Testis (tissue), 2 donors: ENCODE measurements at regions not wholly inside any gene's neighbourhood (a gene's known extent, or its start where the extent isn't known, plus 50 kb on each side); places are given as distances from the start of the nearest gene placed in this dataset.

Source experiments
- DNase-seq: peaks from one replicate; pipeline ENCODE4 v3.0.0-alpha.2; 2019
- H3K27ac ChIP-seq, 2 donors: fragments of 200-600 bp; sonication (generic); one replicate each; pipeline ENCODE4 v1.5.1; 2019
- H3K27me3 ChIP-seq: fragments of 200-600 bp; sonication (generic); one replicate; pipeline ENCODE4 v1.5.1; 2019
- H3K36me3 ChIP-seq: fragments of 200-600 bp; sonication (generic); one replicate; pipeline ENCODE4 v1.5.1; 2017; ENCODE audit warnings: low read depth; ENCODE audit errors: missing control alignments
- H3K4me1 ChIP-seq: fragments of 200-600 bp; sonication (generic); one replicate; pipeline ENCODE4 v1.5.1; 2019
- H3K4me3 ChIP-seq, 2 donors: fragments of 200-600 bp; sonication (generic); one replicate each; pipeline ENCODE4 v1.5.1; 2017 to 2019
- H3K9me3 ChIP-seq: fragments of 200-600 bp; sonication (generic); one replicate; pipeline ENCODE4 v1.5.1; 2017
- POLR2A ChIP-seq: fragments of 450-650 bp; IDR thresholded peaks from one replicate; pipeline ENCODE4 v1.6.1; 2017; ENCODE audit warnings: antibody characterized with exemption, mild to moderate bottlenecking, moderate library complexity
- WGBS, 2 donors: methylation state at CpG; one replicate each; pipeline ENCODE4 v1.1.5; 2018; 5-methylcytosine and 5-hydroxymethylcytosine counted together
- intact Hi-C: fragments of 100-400 bp; cut with DNase I; formaldehyde crosslinking; loops from one replicate; pipeline ENCODE4 v1.15.1; 2023; ENCODE audit warnings: low total_unique reads
- TF ChIP-seq, protein P1 (sequence below), 3 experiments: fragments of 450-650 bp in 2 of 3; fragments of 200-600 bp in 1 of 3; sonication (generic) in 1 of 3; IDR thresholded peaks; one replicate each; pipeline ENCODE4 v1.5.1; 2016 to 2019; ENCODE audit warnings: antibody characterized with exemption in 3 of 3, mild to moderate bottlenecking in 2 of 3, moderate library complexity in 1 of 3

GRCh38 chr9:108654566-108654965 lies 201.2 kb downstream of the ACTL7B start:
- Histone ChIP-seq H3K27ac (no peak overlapping the region), H3K27me3 (no peaks in the 10 kb centered on the region), H3K36me3 (no peaks in the 10 kb centered on the region), H3K9me3 (no peaks in the 10 kb centered on the region), H3K4me3 (no peak overlapping the region), H3K4me1 (no peaks in the 10 kb centered on the region)
- TF ChIP-seq, protein P1, sequence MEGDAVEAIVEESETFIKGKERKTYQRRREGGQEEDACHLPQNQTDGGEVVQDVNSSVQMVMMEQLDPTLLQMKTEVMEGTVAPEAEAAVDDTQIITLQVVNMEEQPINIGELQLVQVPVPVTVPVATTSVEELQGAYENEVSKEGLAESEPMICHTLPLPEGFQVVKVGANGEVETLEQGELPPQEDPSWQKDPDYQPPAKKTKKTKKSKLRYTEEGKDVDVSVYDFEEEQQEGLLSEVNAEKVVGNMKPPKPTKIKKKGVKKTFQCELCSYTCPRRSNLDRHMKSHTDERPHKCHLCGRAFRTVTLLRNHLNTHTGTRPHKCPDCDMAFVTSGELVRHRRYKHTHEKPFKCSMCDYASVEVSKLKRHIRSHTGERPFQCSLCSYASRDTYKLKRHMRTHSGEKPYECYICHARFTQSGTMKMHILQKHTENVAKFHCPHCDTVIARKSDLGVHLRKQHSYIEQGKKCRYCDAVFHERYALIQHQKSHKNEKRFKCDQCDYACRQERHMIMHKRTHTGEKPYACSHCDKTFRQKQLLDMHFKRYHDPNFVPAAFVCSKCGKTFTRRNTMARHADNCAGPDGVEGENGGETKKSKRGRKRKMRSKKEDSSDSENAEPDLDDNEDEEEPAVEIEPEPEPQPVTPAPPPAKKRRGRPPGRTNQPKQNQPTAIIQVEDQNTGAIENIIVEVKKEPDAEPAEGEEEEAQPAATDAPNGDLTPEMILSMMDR (IDR thresholded peaks at IDR 0.05): no peak
- TF ChIP-seq POLR2A: no peak
- intact Hi-C loops: no loop called here
- WGBS, 2 donors: 71 to 78% methylated on average over 2 of the region's 2 CpGs
- no peak for DNase-seq

DNA sequence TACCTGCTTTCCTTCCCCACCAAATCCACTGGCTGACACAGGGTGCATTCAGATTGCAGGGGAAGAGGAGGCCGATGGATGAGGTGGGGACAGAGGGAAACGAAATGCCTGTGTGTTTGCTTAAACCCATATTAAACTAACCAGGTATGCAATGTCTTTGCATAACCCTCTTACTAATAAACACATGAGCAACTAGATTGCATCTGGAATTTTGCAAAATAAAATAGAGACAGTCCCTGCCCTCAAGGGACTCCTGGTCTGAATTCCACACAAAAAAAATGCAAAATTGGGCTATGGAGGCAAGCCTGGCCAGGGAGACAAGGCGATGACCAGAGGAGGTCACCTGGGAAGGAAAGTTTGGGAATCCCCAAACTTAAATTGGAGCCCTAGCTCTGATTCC lies 202.9 kb downstream of the ACTL7B start:
- Histone ChIP-seq H3K4me3 (no peak overlapping the region), H3K27ac (no peak overlapping the region), H3K36me3 (no peaks in the 10 kb centered on the region), H3K4me1 (no peaks in the 10 kb centered on the region), H3K27me3 (no peaks in the 10 kb centered on the region), H3K9me3 (no peaks in the 10 kb centered on the region)
- no peak for TF ChIP-seq POLR2A
- TF ChIP-seq, protein P1 (IDR thresholded peaks at IDR 0.05): no peak
- 79 to 96% methylated on average over 3 of the region's 3 CpGs for WGBS, 2 donors
- no peak for DNase-seq
- intact Hi-C loops: no loop called here

- H3K4me3 ChIP-seq: no peak overlapping the region
- no peaks in the 10 kb centered on the region for H3K36me3 ChIP-seq
- TF ChIP-seq, protein P1 (IDR thresholded peaks at IDR 0.05): no peak
- no peak for TF ChIP-seq POLR2A
- H3K27ac ChIP-seq: no peak overlapping the region
- H3K27me3 ChIP-seq: no peaks in the 10 kb centered on the region
- intact Hi-C loops: no loop called here
- no peak for DNase-seq
- no peaks in the 10 kb centered on the region for H3K9me3 ChIP-seq
- WGBS, 2 donors: 38 to 44% methylated on average over 2 of the region's 2 CpGs
- H3K4me1 ChIP-seq: no peaks in the 10 kb centered on the region
Measured at GRCh38 chr9:108650826-108651225, 205.0 kb downstream of the ACTL7B start.

DNA sequence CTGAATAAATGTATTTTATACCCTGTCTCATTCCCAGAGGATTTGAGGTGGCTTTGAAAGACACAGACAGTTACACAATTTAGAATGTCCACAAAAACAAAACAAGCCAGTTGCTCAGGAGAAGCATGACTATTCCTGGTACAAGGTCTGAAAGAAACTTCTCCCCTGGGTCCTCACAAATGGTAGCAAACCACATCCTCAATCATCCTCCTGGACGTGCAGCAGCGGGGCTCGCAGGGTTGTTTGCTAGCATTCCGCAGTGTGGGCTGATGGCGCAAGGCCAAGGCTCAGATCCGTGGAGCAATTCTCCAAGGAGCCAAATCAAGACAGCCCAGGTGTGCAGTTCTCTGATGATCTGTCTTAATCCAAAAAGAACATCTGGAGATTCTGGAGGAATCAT lies 210.3 kb downstream of the ACTL7B start:
- DNase-seq: no peak
- no peaks in the 10 kb centered on the region for H3K4me1 ChIP-seq
- H3K27ac ChIP-seq: no peak overlapping the region
- TF ChIP-seq, protein P1 (IDR thresholded peaks at IDR 0.05): no peak
- TF ChIP-seq POLR2A: no peak
- no peaks in the 10 kb centered on the region for H3K36me3 ChIP-seq
- no peaks in the 10 kb centered on the region for H3K27me3 ChIP-seq
- WGBS, 2 donors: 57 to 71% methylated on average over 6 of the region's 6 CpGs
- no peaks in the 10 kb centered on the region for H3K9me3 ChIP-seq
- H3K4me3 ChIP-seq: no peak overlapping the region
- intact Hi-C loops: no loop called here

GRCh38 chr9:108643731-108644510 lies 211.9 kb downstream of the ACTL7B start:
- H3K27me3 ChIP-seq: no peaks in the 10 kb centered on the region
- 94 to 97% methylated on average over 5 of the region's 5 CpGs for WGBS, 2 donors
- H3K4me1 ChIP-seq: no peaks in the 10 kb centered on the region
- H3K36me3 ChIP-seq: no peaks in the 10 kb centered on the region
- DNase-seq: no peak
- TF ChIP-seq, protein P1 (IDR thresholded peaks at IDR 0.05): no peak
- TF ChIP-seq POLR2A: no peak
- no peak overlapping the region for H3K27ac ChIP-seq
- no peak overlapping the region for H3K4me3 ChIP-seq
- H3K9me3 ChIP-seq: no peaks in the 10 kb centered on the region
- intact Hi-C loops: no loop called here
